SK-N-SH treated with all-trans-retinoic acid at 6 μM for 48 hours (cell line): ENCODE measurements at regions not wholly inside any gene's neighbourhood (a gene's known extent, or its start where the extent isn't known, plus 50 kb on each side); places are given as distances from the start of the nearest gene placed in this dataset.
A peak's percentile ranks its signal among the peaks of the same experiment; 100 is the strongest.

Source experiments
- ATAC-seq: fragments of 200-7000 bp; cut with Tn5 transposase; 3 replicates; pipeline ENCODE4 v1.9.1; 2020; ENCODE audit warnings: mild to moderate bottlenecking, moderate library complexity
- ARNTL ChIP-seq: fragments of 450-650 bp; formaldehyde crosslinking; IDR thresholded peaks from 2 replicates; pipeline ENCODE4 v1.5.0; 2020; ENCODE audit warnings: low read depth, mild to moderate bottlenecking, moderate library complexity, borderline replicate concordance
- BACH2 ChIP-seq: fragments of 250-450 bp; sonication (Bioruptor Pico); IDR thresholded peaks from 2 replicates; pipeline ENCODE4 v1.9.0; 2021; ENCODE audit warnings: mild to moderate bottlenecking, borderline replicate concordance
- ESRRG ChIP-seq: fragments of 250-450 bp; sonication (Bioruptor Pico); IDR thresholded peaks from 2 replicates; pipeline ENCODE4 v1.6.1; 2021; ENCODE audit warnings: mild to moderate bottlenecking
- GLIS3 ChIP-seq: fragments of 250-450 bp; sonication (Bioruptor Pico); IDR thresholded peaks from 2 replicates; pipeline ENCODE4 v1.5.0; 2020; ENCODE audit warnings: mild to moderate bottlenecking, moderate library complexity
- ISL1 ChIP-seq: fragments of 250-450 bp; sonication (Bioruptor Pico); IDR thresholded peaks from 2 replicates; pipeline ENCODE4 v2.1.2; 2022; ENCODE audit warnings: mild to moderate bottlenecking, moderate library complexity
- OSR1 ChIP-seq: fragments of 250-450 bp; sonication (Bioruptor Pico); IDR thresholded peaks from 2 replicates; pipeline ENCODE4 v1.8.0; 2022; ENCODE audit warnings: moderate library complexity, mild to moderate bottlenecking, inconsistent platforms
- RARB ChIP-seq: fragments of 250-450 bp; sonication (Bioruptor Pico); IDR thresholded peaks from 2 replicates; pipeline ENCODE4 v1.8.0; 2021; ENCODE audit warnings: mild to moderate bottlenecking, moderate library complexity
- TCF4 ChIP-seq: fragments of 250-450 bp; sonication (Bioruptor Pico); IDR thresholded peaks from 2 replicates; pipeline ENCODE4 v1.8.0; 2021; ENCODE audit warnings: mild to moderate bottlenecking, moderate library complexity, borderline replicate concordance
- TOX ChIP-seq: fragments of 250-450 bp; sonication (Bioruptor Pico); IDR thresholded peaks from 2 replicates; pipeline ENCODE4 v1.8.0; 2021; ENCODE audit warnings: mild to moderate bottlenecking, moderate library complexity, borderline replicate concordance
- ZC3H10 ChIP-seq: fragments of 250-450 bp; sonication (Bioruptor Pico); IDR thresholded peaks from 2 replicates; pipeline ENCODE4 v1.5.1; 2021; ENCODE audit warnings: mild to moderate bottlenecking, moderate library complexity
- ZFP30 ChIP-seq: fragments of 450-650 bp; formaldehyde crosslinking; IDR thresholded peaks from 2 replicates; pipeline ENCODE4 v1.5.0; 2022; ENCODE audit warnings: mild to moderate bottlenecking, moderate library complexity
- ZNF565 ChIP-seq: fragments of 450-650 bp; formaldehyde crosslinking; conservative IDR thresholded peaks from 2 replicates; pipeline ENCODE4 v1.5.0; 2020; ENCODE audit warnings: low read depth, mild to moderate bottlenecking, moderate library complexity
- ZNF8 ChIP-seq: fragments of 450-650 bp; formaldehyde crosslinking; IDR thresholded peaks from 2 replicates; pipeline ENCODE4 v1.5.0; 2020; ENCODE audit warnings: mild to moderate bottlenecking, moderate library complexity
- TF ChIP-seq, protein P1 (sequence below): fragments of 250-450 bp; sonication (Bioruptor Pico); IDR thresholded peaks from 2 replicates; pipeline ENCODE4 v1.5.1; 2021; ENCODE audit warnings: mild to moderate bottlenecking, moderate library complexity
- TF ChIP-seq, protein P2 (sequence below): fragments of 250-450 bp; sonication (Bioruptor Pico); IDR thresholded peaks from 2 replicates; pipeline ENCODE4 v1.8.0; 2021; ENCODE audit warnings: low read depth, mild to moderate bottlenecking, moderate library complexity, borderline replicate concordance
- TF ChIP-seq, protein P3 (sequence below): fragments of 250-450 bp; sonication (Bioruptor Pico); IDR thresholded peaks from 2 replicates; pipeline ENCODE4 v1.8.0; 2020; ENCODE audit warnings: mild to moderate bottlenecking, moderate library complexity, borderline replicate concordance
- TF ChIP-seq, protein P4 (sequence below): fragments of 250-450 bp; sonication (Bioruptor Pico); IDR thresholded peaks from 2 replicates; pipeline ENCODE4 v1.5.1; 2020; ENCODE audit warnings: low read depth, mild to moderate bottlenecking, moderate library complexity
- TF ChIP-seq, protein P5 (sequence below): fragments of 250-450 bp; sonication (Bioruptor Pico); IDR thresholded peaks from 2 replicates; pipeline ENCODE4 v1.5.0; 2020; ENCODE audit warnings: mild to moderate bottlenecking, moderate library complexity

DNA sequence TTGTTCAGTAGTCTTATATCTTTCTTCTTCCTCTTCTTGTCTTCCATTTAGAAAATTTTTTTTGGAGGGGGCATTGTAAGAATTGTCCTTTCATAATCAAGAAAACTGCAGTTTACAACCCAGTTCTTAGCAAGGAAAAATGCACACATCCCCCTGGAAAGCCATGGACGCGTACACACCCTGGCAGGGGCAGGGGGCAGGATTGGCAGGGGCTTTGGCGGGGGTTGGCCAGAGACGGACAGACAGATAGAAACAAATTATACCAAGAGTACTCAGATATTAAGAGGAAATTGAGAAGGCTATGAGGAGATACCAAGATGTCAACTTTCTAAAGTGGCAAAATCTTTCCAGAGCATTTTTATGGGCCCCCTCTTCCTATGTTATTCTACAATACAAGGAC, 322.5 kb upstream of the CPXCR1 start (continued):
- TF ChIP-seq, protein P1, sequence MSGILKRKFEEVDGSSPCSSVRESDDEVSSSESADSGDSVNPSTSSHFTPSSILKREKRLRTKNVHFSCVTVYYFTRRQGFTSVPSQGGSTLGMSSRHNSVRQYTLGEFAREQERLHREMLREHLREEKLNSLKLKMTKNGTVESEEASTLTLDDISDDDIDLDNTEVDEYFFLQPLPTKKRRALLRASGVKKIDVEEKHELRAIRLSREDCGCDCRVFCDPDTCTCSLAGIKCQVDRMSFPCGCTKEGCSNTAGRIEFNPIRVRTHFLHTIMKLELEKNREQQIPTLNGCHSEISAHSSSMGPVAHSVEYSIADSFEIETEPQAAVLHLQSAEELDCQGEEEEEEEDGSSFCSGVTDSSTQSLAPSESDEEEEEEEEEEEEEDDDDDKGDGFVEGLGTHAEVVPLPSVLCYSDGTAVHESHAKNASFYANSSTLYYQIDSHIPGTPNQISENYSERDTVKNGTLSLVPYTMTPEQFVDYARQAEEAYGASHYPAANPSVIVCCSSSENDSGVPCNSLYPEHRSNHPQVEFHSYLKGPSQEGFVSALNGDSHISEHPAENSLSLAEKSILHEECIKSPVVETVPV (CRISPR knock-in tag) = no peak
- TF ChIP-seq BACH2 (CRISPR knock-in tag) (no peak), ZNF8 (CRISPR knock-in tag) (no peak), ARNTL (no peak), GLIS3 (no peak), ZNF565 (CRISPR knock-in tag) (no peak)
- TF ChIP-seq, all 23 proteins: peak for 0

DNA sequence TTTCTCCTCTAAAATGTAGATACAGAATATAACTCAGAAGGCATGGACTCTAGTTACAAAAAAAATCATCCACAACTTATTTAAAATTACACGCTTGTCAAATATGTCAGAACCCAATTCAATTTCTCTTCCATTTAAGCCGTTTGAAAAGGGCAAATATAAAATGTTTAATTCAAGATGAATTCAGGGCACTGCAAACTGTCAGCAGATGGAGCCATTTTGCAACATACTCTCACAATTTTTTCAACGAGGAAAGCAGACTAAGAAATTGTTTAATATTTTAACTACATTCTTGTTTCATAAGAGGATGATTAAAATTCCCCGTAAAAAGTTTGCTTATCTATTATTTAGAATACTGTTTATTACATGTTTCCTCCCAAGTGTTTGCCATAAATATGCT, 321.3 kb upstream of the CPXCR1 start:
- TF ChIP-seq, protein P2, sequence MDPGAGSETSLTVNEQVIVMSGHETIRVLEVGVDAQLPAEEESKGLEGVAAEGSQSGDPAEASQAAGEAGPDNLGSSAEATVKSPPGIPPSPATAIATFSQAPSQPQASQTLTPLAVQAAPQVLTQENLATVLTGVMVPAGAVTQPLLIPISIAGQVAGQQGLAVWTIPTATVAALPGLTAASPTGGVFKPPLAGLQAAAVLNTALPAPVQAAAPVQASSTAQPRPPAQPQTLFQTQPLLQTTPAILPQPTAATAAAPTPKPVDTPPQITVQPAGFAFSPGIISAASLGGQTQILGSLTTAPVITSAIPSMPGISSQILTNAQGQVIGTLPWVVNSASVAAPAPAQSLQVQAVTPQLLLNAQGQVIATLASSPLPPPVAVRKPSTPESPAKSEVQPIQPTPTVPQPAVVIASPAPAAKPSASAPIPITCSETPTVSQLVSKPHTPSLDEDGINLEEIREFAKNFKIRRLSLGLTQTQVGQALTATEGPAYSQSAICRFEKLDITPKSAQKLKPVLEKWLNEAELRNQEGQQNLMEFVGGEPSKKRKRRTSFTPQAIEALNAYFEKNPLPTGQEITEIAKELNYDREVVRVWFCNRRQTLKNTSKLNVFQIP (CRISPR knock-in tag) = no peak
- peak; percentile 84 for ATAC-seq

DNA sequence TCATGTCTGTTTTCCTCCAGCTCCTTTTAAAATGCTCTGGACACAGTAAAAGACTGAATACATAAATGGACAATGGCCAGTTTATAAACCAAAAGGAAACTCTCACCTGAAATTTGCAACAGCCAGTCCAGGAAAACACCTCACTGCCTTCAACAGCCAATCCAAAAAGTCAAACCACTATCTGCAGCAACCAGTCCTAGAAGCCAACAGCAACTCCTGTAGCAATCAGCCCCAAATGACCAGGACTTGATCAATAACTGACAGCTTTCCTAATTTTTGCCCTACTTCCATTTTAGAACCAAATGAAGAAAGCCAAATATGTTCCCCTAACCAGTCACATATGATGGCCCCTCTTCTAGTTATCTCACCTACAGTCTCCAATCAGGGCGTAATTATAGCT, 309.5 kb upstream of the CPXCR1 start:
- ATAC-seq = no peak
- TF ChIP-seq ISL1 (CRISPR knock-in tag) (no peak), ZNF565 (CRISPR knock-in tag) (no peak), RARB (CRISPR knock-in tag) (no peak), OSR1 (CRISPR knock-in tag) (no peak), ARNTL (no peak), GLIS3 (no peak), ESRRG (CRISPR knock-in tag) (no peak)
- TF ChIP-seq, all 23 proteins: peak for 0

DNA sequence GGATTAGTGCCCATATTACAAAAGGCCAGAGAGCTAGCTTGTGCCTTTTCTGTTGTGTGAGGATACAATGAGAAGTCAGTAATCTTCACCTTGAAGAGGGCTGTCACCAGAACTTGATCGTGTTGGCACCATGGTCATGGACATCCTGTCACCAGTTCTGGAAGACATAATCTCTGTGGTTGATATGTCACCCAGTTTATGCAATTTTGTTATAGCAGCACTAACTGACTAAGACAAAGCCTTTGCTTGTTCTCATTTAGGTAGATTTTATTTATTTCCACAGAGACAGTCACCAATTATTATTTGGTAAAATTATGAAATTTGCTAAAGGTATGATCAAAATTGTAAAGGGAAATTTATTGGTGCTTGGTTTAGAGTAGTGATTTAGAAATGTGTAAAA, 308.8 kb upstream of the CPXCR1 start:
- no peak for ATAC-seq
- TF ChIP-seq ZFP30 (CRISPR knock-in tag) (no peak), TCF4 (no peak), ZNF565 (CRISPR knock-in tag) (no peak), TOX (CRISPR knock-in tag) (no peak), ISL1 (CRISPR knock-in tag) (no peak), OSR1 (CRISPR knock-in tag) (no peak), ZC3H10 (CRISPR knock-in tag) (no peak)
- TF ChIP-seq, protein P1 (CRISPR knock-in tag) = no peak
- TF ChIP-seq, protein P3, sequence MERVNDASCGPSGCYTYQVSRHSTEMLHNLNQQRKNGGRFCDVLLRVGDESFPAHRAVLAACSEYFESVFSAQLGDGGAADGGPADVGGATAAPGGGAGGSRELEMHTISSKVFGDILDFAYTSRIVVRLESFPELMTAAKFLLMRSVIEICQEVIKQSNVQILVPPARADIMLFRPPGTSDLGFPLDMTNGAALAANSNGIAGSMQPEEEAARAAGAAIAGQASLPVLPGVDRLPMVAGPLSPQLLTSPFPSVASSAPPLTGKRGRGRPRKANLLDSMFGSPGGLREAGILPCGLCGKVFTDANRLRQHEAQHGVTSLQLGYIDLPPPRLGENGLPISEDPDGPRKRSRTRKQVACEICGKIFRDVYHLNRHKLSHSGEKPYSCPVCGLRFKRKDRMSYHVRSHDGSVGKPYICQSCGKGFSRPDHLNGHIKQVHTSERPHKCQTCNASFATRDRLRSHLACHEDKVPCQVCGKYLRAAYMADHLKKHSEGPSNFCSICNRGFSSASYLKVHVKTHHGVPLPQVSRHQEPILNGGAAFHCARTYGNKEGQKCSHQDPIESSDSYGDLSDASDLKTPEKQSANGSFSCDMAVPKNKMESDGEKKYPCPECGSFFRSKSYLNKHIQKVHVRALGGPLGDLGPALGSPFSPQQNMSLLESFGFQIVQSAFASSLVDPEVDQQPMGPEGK (CRISPR knock-in tag) = no peak
- TF ChIP-seq, protein P4, sequence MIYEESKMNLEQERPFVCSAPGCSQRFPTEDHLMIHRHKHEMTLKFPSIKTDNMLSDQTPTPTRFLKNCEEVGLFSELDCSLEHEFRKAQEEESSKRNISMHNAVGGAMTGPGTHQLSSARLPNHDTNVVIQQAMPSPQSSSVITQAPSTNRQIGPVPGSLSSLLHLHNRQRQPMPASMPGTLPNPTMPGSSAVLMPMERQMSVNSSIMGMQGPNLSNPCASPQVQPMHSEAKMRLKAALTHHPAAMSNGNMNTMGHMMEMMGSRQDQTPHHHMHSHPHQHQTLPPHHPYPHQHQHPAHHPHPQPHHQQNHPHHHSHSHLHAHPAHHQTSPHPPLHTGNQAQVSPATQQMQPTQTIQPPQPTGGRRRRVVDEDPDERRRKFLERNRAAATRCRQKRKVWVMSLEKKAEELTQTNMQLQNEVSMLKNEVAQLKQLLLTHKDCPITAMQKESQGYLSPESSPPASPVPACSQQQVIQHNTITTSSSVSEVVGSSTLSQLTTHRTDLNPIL (CRISPR knock-in tag) = no peak
- TF ChIP-seq, protein P2 (CRISPR knock-in tag) = no peak

DNA sequence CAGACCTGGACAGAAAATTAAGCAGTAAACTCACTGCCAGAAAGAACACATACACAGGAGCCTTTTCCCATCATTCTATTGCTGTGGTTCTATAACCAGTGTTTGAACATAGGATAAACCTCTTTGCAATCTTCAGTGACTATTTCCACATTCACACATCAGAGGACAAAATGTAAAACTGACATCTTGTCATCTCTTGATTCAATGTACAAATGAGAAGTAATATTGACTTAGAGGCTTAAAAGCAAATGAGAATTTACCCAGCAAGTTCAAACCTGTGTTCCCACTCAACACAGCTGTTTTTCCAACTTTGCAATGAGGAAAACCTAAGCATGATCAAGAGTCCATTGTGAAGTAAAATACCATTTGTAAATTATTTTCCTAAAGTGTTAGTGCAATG, 307.1 kb upstream of the CPXCR1 start:
- no peak for ATAC-seq
- TF ChIP-seq TOX (CRISPR knock-in tag) (no peak), ZNF8 (CRISPR knock-in tag) (no peak)
- TF ChIP-seq, protein P5, sequence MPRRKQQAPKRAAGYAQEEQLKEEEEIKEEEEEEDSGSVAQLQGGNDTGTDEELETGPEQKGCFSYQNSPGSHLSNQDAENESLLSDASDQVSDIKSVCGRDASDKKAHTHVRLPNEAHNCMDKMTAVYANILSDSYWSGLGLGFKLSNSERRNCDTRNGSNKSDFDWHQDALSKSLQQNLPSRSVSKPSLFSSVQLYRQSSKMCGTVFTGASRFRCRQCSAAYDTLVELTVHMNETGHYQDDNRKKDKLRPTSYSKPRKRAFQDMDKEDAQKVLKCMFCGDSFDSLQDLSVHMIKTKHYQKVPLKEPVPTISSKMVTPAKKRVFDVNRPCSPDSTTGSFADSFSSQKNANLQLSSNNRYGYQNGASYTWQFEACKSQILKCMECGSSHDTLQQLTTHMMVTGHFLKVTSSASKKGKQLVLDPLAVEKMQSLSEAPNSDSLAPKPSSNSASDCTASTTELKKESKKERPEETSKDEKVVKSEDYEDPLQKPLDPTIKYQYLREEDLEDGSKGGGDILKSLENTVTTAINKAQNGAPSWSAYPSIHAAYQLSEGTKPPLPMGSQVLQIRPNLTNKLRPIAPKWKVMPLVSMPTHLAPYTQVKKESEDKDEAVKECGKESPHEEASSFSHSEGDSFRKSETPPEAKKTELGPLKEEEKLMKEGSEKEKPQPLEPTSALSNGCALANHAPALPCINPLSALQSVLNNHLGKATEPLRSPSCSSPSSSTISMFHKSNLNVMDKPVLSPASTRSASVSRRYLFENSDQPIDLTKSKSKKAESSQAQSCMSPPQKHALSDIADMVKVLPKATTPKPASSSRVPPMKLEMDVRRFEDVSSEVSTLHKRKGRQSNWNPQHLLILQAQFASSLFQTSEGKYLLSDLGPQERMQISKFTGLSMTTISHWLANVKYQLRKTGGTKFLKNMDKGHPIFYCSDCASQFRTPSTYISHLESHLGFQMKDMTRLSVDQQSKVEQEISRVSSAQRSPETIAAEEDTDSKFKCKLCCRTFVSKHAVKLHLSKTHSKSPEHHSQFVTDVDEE = no peak
- TF ChIP-seq, all 23 proteins: peak for 0
